Fibroblast of villous mesenchyme (primary cell): ENCODE measurements at regions not wholly inside any gene's neighbourhood (a gene's known extent, or its start where the extent isn't known, plus 50 kb on each side); places are given as distances from the start of the nearest gene placed in this dataset.

Experiments
- DNase-seq: peaks from one replicate; pipeline ENCODE4 v3.0.0-alpha.2; 2010; ENCODE audit warnings: low read depth
- H3K4me3 ChIP-seq: 2 replicates; pipeline ENCODE4 v1.5.1; 2011; ENCODE audit warnings: low read depth, mild to moderate bottlenecking, low read length
- TF ChIP-seq, protein P1 (sequence below): IDR thresholded peaks from 2 replicates; pipeline ENCODE4 v1.5.1; 2012; ENCODE audit warnings: low read depth, mild to moderate bottlenecking, low read length; ENCODE audit not compliant: insufficient read depth

- no peak overlapping the region for H3K4me3 ChIP-seq
- TF ChIP-seq, protein P1, sequence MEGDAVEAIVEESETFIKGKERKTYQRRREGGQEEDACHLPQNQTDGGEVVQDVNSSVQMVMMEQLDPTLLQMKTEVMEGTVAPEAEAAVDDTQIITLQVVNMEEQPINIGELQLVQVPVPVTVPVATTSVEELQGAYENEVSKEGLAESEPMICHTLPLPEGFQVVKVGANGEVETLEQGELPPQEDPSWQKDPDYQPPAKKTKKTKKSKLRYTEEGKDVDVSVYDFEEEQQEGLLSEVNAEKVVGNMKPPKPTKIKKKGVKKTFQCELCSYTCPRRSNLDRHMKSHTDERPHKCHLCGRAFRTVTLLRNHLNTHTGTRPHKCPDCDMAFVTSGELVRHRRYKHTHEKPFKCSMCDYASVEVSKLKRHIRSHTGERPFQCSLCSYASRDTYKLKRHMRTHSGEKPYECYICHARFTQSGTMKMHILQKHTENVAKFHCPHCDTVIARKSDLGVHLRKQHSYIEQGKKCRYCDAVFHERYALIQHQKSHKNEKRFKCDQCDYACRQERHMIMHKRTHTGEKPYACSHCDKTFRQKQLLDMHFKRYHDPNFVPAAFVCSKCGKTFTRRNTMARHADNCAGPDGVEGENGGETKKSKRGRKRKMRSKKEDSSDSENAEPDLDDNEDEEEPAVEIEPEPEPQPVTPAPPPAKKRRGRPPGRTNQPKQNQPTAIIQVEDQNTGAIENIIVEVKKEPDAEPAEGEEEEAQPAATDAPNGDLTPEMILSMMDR = no peak
- no peak for DNase-seq
These were observed 516.1 kb downstream of the NTRK2 start for GRCh38 chr9:85185486-85186217.

GRCh38 chr9:85182383-85182782, 512.9 kb downstream of the NTRK2 start:
- no peak overlapping the region for H3K4me3 ChIP-seq
- no peak for DNase-seq
- TF ChIP-seq, protein P1 = no peak

GRCh38 chr9:85178474-85178873, 508.9 kb downstream of the NTRK2 start:
- H3K4me3 ChIP-seq = no peak overlapping the region

DNA sequence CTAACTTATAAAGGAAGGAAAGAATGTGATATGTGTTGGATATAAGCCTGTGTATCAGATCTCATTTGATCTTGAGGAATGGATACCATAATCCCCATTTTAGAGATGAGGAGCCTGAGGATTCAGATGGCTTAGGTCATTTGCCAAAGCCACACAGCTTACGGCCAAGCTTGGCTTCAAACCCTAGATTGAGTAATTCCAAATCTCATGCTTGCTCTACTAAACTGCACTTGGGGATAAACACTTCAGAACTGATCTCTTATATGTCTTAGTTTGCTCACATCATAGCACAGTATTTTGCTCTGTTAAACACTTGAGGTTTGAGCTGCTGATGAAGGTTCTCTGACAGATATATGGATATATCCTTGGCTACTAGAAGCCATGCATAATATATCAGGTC, 504.4 kb downstream of the NTRK2 start:
- no peak overlapping the region for H3K4me3 ChIP-seq
- TF ChIP-seq, protein P1 = no peak
- no peak for DNase-seq

More at GRCh38 chr9:85178474-85178873, 508.9 kb downstream of the NTRK2 start:
- no peak for DNase-seq
- TF ChIP-seq, protein P1 = no peak

GRCh38 chr9:85172001-85172978, 502.8 kb downstream of the NTRK2 start:
- TF ChIP-seq, protein P1 = no peak
- H3K4me3 ChIP-seq = no peak overlapping the region
- DNase-seq = peak; percentile 3

DNA sequence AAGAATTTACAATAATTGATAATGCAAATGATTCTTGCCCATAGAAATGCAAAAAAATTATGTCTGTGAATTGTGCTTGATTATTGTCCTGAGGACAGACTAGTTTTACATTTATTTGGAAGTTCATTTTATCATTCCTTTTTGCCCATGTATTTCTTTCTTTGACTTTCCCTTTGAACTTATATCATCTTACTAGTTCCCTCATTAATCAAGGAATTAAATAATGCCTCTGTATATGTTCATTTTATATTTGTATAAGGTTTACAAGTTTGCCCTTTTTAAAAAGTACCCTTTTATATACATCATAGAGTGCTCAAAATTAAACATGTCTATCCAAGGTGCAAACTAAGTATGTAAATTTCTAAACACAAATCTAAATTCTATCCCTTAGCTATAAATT, 501.6 kb downstream of the NTRK2 start:
- H3K4me3 ChIP-seq = no peak overlapping the region
- TF ChIP-seq, protein P1 = no peak
- DNase-seq = no peak
